Stimulated activated naive CD8-positive, alpha-beta T cell treated with anti-CD3 and anti-CD28 coated beads, Interleukin-15, amount 100 ng/mL, for 72 hours (primary cell): ENCODE measurements at regions not wholly inside any gene's neighbourhood (a gene's known extent, or its start where the extent isn't known, plus 50 kb on each side); places are given as distances from the start of the nearest gene placed in this dataset.
A peak's percentile ranks its signal among the peaks of the same experiment; 100 is the strongest.
"Not testable (repeated sequence)": the region's sequence is repeated elsewhere in the genome, so short reads cannot be mapped to it uniquely, and the experiment has no call there.

Source experiments
- ATAC-seq: fragments of 150-1000 bp; cut with Tn5 transposase; 2 replicates; pipeline ENCODE4 v1.10.0; 2021; ENCODE audit warnings: mild to moderate bottlenecking, moderate library complexity
- DNase-seq, 2 donors: peaks; one replicate each; pipeline ENCODE4 v3.0.0; 2021 to 2022
- H3K27ac Mint-ChIP-seq, 2 donors: one replicate each; pipeline ENCODE4 v1.8.0; 2022; ENCODE audit warnings: mild to moderate bottlenecking in 2 of 2, mixed read lengths in 2 of 2, moderate library complexity in 2 of 2
- H3K27me3 Mint-ChIP-seq: one replicate; pipeline ENCODE4 v1.8.0; 2022; ENCODE audit warnings: mixed read lengths
- H3K4me1 Mint-ChIP-seq: one replicate; pipeline ENCODE4 v1.8.0; 2022; ENCODE audit warnings: mild to moderate bottlenecking, mixed read lengths
- H3K4me3 Mint-ChIP-seq, 2 donors: one replicate each; pipeline ENCODE4 v1.8.0; 2022; ENCODE audit warnings: mild to moderate bottlenecking in 2 of 2, mixed read lengths in 2 of 2, moderate library complexity in 1 of 2
- H3K9me3 Mint-ChIP-seq, 2 donors: one replicate each; pipeline ENCODE4 v1.8.0; 2022; ENCODE audit warnings: mixed read lengths in 2 of 2

DNA sequence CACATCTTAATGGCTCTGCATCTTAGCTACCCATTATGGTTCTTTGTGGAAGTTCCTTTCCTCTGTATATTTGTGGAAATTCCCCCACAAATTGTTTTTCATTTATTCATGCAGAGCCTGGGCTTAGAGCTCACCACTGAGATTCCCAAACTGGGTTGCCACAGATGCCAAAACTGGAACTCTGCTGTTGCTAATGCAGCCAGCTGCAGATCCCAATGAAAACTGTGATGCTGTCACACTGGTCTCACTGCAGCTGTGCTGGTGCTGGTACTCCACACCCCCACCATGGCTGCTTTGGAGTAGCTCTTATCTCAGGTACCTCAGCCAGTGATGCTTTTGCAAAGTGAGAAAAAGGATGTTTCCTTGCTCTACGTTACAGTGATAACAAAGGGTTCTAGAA, 87.7 kb downstream of the DCK start:
- no peaks in the 10 kb centered on the region for H3K4me1 Mint-ChIP-seq
- H3K27ac Mint-ChIP-seq = no peak overlapping the region
- ATAC-seq (no peak), DNase-seq (no peak)
- H3K4me3 Mint-ChIP-seq = no peak overlapping the region
- H3K9me3 Mint-ChIP-seq = no peaks in the 10 kb centered on the region
- H3K27me3 Mint-ChIP-seq = no peaks in the 10 kb centered on the region

DNA sequence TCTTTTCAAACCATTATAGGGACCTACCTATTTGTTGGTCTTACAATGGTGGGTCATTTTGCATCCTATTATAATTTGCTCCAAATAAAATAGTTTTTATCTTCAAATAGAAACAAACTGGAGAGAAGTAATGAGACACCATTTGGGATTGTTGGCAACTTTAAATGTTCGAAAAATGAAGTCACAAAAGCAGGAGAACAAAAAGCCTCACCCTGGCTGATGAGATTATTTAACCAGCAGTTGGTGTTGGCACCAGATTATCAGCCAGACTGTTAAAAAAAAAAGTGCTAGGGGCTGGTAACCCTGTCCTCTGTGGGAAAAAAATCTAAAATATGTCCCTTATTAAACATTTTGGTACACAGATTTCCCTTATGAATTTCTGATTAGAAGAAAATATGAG, 100.3 kb downstream of the DCK start:
- peaks cover 9 to 28% of the 10 kb centered on the region in 2 donors for H3K9me3 Mint-ChIP-seq
- DNase-seq (no peak), ATAC-seq (no peak)
- H3K27ac Mint-ChIP-seq = no peak overlapping the region
- H3K27me3 Mint-ChIP-seq = no peaks in the 10 kb centered on the region
- H3K4me3 Mint-ChIP-seq = no peak overlapping the region
- H3K4me1 Mint-ChIP-seq = peaks cover 9% of the 10 kb centered on the region

DNA sequence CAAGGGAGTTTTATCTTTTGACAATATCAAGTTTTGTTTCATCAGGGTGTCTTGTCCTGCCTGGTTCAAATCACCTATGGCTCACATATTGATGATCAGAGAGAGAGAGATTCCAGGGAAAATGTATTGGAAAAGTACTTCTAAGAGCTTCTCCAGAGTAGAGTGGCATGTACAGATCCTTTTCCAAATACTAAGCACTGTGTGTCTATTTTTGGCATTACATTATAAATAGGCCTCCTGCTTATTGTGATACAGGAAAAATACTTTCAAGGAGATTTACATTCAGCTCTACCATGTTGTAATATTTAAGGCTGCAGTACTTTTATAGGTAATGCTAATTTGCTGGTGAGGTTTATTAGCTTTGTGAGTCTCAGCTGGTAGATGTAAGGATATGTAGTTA, 100.8 kb downstream of the DCK start:
- ATAC-seq (no peak), DNase-seq (no peak)
- no peaks in the 10 kb centered on the region for H3K27me3 Mint-ChIP-seq
- H3K9me3 Mint-ChIP-seq = peaks cover 9 to 28% of the 10 kb centered on the region in 2 donors
- peaks cover 9% of the 10 kb centered on the region for H3K4me1 Mint-ChIP-seq
- no peak overlapping the region for H3K4me3 Mint-ChIP-seq
- H3K27ac Mint-ChIP-seq = no peak overlapping the region

DNA sequence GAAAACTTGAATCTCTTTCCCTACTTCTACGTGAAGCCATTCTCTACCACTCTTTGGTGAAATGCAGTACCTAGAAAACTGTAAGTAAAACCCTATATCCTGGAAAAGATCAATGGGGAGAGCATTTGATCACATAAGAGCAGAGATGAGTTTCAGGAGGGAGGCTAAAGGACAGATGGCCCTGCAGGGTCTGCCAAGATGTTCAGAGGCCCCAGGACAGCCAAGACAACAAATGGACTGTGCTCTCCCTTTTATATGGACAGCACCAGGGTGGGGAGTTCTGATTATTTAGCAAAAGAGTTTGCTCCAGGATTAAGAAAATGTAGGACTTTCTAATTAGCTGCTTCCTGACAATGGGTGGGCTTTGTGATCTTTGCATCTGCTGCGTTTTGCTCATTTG, 101.7 kb downstream of the DCK start:
- H3K27me3 Mint-ChIP-seq = no peaks in the 10 kb centered on the region
- ATAC-seq (no peak), DNase-seq (no peak)
- peak overlapping the region in 1 of 2 donors; percentile 93 for H3K27ac Mint-ChIP-seq
- peaks cover 9 to 28% of the 10 kb centered on the region in 2 donors for H3K9me3 Mint-ChIP-seq
- peaks cover 9% of the 10 kb centered on the region for H3K4me1 Mint-ChIP-seq
- no peak overlapping the region for H3K4me3 Mint-ChIP-seq

DNA sequence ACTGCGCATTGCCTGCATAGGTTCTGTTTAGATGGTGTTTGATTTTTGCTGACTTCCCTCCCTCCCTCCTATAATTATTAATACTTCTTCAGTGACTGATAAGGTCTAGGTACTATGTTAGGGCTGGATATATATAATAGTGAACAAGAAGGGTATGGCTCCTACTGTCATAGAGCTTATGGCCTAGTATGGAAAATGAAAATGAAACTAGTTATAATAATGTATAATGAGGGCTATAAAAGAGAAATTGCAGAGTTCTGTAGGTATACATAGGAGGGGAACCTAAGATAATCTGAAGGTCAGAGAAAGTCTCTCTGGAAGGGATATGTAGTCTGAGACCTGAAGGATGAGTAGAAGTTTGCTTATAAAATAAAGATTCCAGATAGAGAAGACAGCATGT, 102.1 kb downstream of the DCK start:
- peak overlapping the region; percentile 13 to 60 for H3K4me3 Mint-ChIP-seq
- H3K27me3 Mint-ChIP-seq = no peaks in the 10 kb centered on the region
- peaks cover 9 to 24% of the 10 kb centered on the region in 2 donors for H3K9me3 Mint-ChIP-seq
- peaks cover 9% of the 10 kb centered on the region for H3K4me1 Mint-ChIP-seq
- DNase-seq (no peak), ATAC-seq (peak; percentile 76)
- peak overlapping the region in 1 of 2 donors; percentile 93 for H3K27ac Mint-ChIP-seq

DNA sequence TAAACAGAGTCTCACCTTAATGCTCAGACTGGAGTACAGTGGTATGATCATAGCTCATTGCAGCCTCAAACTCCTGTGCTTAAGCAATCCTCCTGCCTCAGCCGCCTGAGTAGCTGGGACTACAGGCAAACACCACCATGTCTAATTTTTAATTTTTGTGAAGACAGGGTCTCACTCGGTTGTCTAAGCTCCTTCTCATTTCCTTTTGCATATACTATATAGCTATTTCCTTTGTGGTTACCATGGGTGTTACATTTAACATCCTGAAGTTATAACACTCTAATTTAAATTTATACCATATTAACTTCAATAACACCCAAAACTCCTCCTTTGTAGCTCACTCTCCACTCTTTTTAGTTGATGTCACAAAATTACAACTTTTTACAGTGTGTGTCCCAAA, 114.3 kb downstream of the DCK start:
- Mint-ChIP-seq H3K4me3 (no peak overlapping the region), H3K27ac (peak overlapping the region in 1 of 2 donors; percentile 3), H3K27me3 (no peaks in the 10 kb centered on the region), H3K4me1 (peaks cover 21% of the 10 kb centered on the region), H3K9me3 (no peaks in the 10 kb centered on the region)
- DNase-seq (no peak), ATAC-seq (no peak)

DNA sequence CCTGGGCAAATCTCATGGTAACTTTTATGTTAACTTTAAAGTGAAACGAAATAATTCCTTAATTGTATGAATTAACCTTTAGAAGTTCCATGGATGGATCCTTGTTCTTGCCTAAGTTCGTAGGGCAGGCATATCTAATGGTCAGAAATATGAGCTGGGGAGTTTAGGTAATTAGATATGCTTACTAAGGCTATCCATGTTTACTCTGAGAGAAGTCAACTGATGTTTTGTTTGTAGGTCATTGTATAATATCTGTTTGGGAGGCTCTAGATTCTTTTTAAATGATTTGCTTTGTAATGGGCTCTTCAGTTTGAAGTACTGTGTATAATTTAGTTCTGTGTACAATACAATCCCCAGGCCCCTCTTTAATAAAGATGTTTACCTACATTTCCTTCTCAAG, 117.0 kb downstream of the DCK start:
- Mint-ChIP-seq H3K4me1 (peaks cover 21% of the 10 kb centered on the region), H3K4me3 (no peak overlapping the region), H3K27me3 (no peaks in the 10 kb centered on the region), H3K27ac (no peak overlapping the region), H3K9me3 (no peaks in the 10 kb centered on the region)
- ATAC-seq (no peak), DNase-seq (no peak)

DNA sequence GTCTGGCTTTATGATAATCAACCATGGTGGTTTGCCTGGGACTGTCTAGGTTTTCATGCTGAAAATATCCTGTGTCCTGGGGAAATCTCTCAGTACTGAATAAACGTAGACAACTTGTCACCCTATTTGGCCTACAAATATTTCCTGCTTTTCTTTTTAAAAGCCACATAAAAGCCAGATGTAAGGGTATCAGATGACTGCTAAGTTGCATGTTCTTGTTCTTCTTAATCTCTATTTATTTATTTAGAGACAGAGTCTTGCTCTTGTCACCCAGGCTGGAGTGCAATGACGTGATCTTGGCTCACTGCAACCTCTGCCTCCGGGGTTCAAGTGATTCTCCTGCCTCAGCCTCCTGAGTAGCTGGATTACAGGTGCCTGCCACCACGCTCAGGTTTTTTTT, 117.7 kb downstream of the DCK start:
- not testable (repeated sequence) for H3K27ac Mint-ChIP-seq, ATAC-seq, DNase-seq, H3K4me3 Mint-ChIP-seq, H3K9me3 Mint-ChIP-seq, H3K27me3 Mint-ChIP-seq
- peaks cover 21% of the 10 kb centered on the region for H3K4me1 Mint-ChIP-seq

DNA sequence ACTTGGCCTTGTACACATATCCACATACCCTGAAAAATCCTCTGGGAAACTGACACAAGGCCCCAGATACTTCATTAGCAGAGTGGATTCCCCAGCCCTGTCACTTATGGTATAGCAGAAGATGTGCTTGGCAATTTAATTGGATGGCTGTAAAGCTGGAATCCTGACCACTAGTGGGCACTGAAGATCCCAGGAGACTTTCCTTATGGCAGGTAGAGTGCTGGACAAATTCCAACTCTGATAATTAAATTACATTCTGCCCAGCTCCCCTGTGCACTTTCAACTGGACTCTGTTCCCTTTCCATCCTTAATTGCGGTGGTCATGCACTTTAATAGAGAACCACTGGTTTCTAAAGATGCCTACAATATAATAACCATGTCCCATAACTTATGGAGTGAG, 119.8 kb downstream of the DCK start:
- Mint-ChIP-seq H3K4me1 (peaks cover 10% of the 10 kb centered on the region), H3K27ac (no peak overlapping the region), H3K27me3 (no peaks in the 10 kb centered on the region), H3K9me3 (no peaks in the 10 kb centered on the region), H3K4me3 (no peak overlapping the region)
- DNase-seq = no peak
- no peak for ATAC-seq

DNA sequence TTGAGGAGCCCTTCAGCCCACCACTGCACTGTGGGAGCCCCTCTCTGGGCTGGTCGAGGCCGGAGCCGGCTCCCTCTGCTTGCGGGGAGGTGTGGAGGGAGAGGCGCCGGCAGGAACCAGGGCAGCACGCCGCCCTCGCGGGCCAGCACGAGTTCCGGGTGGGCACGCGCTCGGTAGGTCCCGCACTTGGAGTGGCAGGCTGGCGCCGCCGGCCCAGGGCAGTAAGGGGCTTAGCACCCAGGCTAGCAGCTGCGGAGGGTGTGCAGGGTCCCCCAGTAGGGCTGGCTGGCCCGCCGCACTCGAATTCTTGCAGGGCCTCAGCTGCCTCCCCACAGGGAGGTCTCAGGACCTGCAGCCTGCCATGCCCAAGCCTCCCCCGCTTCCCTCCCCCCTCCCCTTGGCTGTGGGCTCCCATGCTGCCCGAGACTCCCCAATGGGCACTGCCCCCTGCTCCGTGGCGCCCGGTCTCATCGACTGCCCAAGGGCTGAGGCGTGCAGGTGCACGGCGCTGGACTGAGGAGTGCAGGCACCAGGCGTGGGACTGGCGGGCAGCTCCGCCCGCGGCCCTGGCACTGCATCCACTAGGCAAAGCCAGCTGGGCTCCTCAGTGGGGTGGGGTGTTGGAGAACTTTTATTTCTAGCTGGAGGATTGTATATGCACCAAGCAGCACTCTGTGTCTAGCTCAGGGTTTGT, 127.5 kb downstream of the DCK start:
- DNase-seq = no peak
- no peaks in the 10 kb centered on the region for H3K4me1 Mint-ChIP-seq

DNA sequence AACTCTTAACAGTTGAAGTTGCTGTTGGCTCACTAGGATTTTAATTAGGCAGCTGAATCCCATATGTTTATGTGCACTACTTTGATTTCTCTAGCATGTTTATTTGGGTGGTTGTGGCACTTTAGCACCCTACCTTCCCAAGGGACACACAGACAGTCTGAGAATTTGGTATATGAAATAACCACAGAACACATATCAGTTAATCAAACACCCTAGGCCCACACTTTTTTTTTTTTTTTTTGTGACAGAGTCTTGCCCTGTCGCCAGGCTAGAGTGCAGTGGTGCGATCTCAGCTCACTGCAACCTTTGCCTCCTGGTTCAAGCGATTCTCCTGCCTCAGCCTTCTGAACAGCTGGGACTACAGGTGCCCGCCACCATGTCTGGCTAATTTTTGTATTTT, 130.5 kb downstream of the DCK start:
- Mint-ChIP-seq H3K27me3 (no peaks in the 10 kb centered on the region), H3K4me3 (no peak overlapping the region), H3K4me1 (peaks cover 4% of the 10 kb centered on the region), H3K27ac (no peak overlapping the region), H3K9me3 (no peaks in the 10 kb centered on the region)
- DNase-seq (no peak), ATAC-seq (no peak)

More for the DNA sequence above, 127.5 kb downstream of the DCK start:
- H3K27me3 Mint-ChIP-seq = no peaks in the 10 kb centered on the region
- H3K27ac Mint-ChIP-seq = no peak overlapping the region
- peak; percentile 33 for ATAC-seq
- H3K9me3 Mint-ChIP-seq = no peaks in the 10 kb centered on the region
- H3K4me3 Mint-ChIP-seq = no peak overlapping the region

DNA sequence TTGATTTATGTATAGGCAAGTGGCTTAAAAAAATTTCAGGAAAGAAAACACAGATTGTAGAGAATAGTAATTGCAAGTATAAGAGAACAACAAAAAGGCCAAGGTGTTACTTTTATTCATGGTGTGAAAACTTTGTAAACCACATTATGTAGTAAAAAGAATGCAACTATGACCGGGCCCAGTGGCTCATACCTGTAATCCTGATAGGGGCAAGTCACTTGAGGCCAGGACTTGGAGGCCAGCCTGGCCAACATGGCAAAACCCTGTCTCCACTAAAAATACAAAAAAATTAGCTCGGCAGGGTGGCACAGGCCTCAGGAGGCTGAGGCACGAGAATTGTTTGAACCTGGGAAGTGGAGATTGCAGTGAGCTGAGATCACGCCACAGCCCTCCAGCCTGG, 131.7 kb downstream of the DCK start:
- H3K27me3 Mint-ChIP-seq = no peaks in the 10 kb centered on the region
- peaks cover 4% of the 10 kb centered on the region for H3K4me1 Mint-ChIP-seq
- DNase-seq = no peak
- no peak overlapping the region for H3K27ac Mint-ChIP-seq
- no peak overlapping the region for H3K4me3 Mint-ChIP-seq
- H3K9me3 Mint-ChIP-seq = no peaks in the 10 kb centered on the region
- no peak for ATAC-seq

DNA sequence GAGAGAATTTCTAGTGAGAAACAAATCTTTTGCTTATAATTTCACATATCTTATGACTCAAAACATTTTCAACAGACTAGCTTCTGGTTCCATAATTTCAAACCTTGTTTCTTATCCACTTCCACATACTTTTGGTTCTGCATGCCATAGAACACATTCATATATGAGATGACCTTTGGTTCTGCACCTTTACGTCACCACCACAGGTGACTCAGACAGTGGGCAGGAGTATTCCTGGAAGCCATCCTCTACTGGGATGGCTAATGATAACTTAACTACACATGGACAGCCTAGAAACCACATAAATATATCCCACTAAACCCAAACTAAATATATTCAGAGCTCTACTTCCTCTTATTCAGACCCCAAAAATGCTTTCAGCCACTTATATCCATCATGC, 133.3 kb downstream of the DCK start:
- Mint-ChIP-seq H3K9me3 (no peaks in the 10 kb centered on the region), H3K4me3 (no peak overlapping the region), H3K27ac (no peak overlapping the region), H3K4me1 (peaks cover 4% of the 10 kb centered on the region), H3K27me3 (no peaks in the 10 kb centered on the region)
- no peak for ATAC-seq
- no peak for DNase-seq

DNA sequence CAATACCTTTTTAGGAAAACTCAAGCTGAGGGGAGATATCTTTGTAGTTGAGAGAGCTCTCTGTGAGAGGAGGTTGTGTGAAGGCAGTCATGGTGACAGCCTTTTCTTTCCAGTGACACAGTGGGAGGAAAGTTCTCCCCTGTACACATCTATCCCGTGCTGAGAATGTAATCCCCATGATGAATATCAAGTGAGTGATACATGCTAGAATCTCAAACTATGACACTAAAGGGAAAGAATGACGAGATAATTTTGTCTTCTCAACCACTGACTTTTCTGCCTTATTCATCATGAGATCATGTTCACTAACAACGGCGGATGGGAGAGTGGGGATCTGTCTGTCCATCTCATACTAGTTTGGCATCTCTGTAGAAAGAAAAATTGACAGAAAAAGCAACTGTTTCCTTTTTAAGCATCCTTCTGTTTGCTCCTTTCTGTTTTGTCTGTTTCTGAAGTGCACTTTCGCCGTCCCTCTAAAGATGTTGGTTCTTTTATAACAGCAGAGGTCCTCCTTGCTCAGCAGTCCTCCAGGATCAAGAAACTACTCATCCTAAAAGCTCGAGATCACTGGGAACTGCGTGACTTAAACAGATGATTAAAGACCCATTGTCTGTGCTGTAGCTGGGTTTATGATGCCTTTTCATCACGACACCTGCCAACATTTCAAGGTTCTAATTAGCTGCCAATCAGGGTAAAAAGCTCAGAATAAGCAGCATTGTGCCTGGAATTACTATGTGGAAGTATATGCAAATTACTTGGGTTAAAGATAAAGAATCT, 137.6 kb downstream of the DCK start:
- Mint-ChIP-seq H3K9me3 (no peaks in the 10 kb centered on the region), H3K4me1 (peaks cover 4% of the 10 kb centered on the region), H3K4me3 (no peak overlapping the region), H3K27me3 (no peaks in the 10 kb centered on the region), H3K27ac (no peak overlapping the region)
- DNase-seq (no peak), ATAC-seq (no peak)

DNA sequence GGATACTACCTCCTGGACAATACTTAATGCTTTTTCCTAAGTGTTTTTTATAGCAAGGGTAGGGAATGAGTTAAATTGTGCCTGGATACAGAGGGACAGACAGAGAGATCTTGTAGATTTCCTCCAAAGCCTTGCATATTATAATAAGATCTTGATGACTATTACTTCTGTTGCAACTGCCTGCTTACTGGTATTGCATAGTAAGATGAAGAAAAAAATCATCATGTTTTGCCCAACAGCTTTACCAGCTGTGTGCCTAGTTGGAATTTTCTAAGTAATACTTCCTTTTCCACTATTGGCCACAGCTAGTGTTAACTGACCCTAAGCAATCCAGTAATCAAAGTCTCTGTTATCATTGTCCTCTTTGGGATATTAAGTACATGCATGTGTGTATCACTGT, 139.0 kb downstream of the DCK start:
- DNase-seq = no peak
- Mint-ChIP-seq H3K4me1 (no peaks in the 10 kb centered on the region), H3K9me3 (no peaks in the 10 kb centered on the region), H3K27ac (no peak overlapping the region), H3K4me3 (no peak overlapping the region), H3K27me3 (no peaks in the 10 kb centered on the region)
- ATAC-seq = no peak

DNA sequence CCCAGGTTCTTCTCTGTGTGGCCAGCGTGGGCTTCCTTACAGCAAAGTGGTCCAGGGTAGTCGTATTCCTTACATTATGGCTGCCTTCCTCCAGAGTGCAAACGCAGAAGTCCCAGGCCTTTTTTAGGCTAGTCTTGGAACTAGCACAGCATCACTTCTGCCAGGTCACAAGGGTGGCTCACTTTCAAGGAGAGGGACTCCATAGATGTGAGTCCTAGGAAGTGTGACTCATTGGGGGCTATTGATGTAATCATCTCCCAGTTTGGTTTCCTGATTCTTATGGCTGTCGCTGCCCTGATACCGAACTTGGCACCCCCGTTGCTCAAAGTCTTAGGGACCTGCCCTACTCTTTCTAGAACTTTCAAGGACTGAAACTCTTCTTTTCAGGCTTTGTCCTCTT, 140.0 kb downstream of the DCK start:
- ATAC-seq = no peak

More for the DNA sequence above, 140.0 kb downstream of the DCK start:
- no peak overlapping the region for H3K4me3 Mint-ChIP-seq
- no peaks in the 10 kb centered on the region for H3K27me3 Mint-ChIP-seq
- H3K4me1 Mint-ChIP-seq = no peaks in the 10 kb centered on the region
- no peaks in the 10 kb centered on the region for H3K9me3 Mint-ChIP-seq
- no peak for DNase-seq
- peak overlapping the region in 1 of 2 donors; percentile 48 for H3K27ac Mint-ChIP-seq
